Neural cell (in vitro differentiated cells): ENCODE measurements at regions not wholly inside any gene's neighbourhood (a gene's known extent, or its start where the extent isn't known, plus 50 kb on each side); places are given as distances from the start of the nearest gene placed in this dataset.

Experiments
- H2AFZ ChIP-seq: fragments of 200-600, 300-800 bp; sonication (generic), shearing (Covaris generic); 2 replicates; pipeline ENCODE4 v1.6.0; 2014; ENCODE audit warnings: low read depth, mild to moderate bottlenecking, antibody characterized with exemption, low read length, moderate library complexity
- H3F3A ChIP-seq: fragments of 200-600 bp; shearing (Covaris generic); 2 replicates; pipeline ENCODE4 v1.6.1; 2016; ENCODE audit warnings: mild to moderate bottlenecking, moderate library complexity, mixed read lengths, antibody characterized with exemption, low read length; ENCODE audit not compliant: insufficient read depth, poor library complexity, severe bottlenecking
- H3K27ac ChIP-seq: fragments of 200-600, 300-800 bp; sonication (generic), shearing (Covaris generic); 2 replicates; pipeline ENCODE4 v1.5.1; 2014; ENCODE audit warnings: mild to moderate bottlenecking, low read length, moderate library complexity
- H3K27me3 ChIP-seq: fragments of 300-800, 200-600 bp; sonication (generic), shearing (Covaris generic); 2 replicates; pipeline ENCODE4 v1.6.0; 2014; ENCODE audit warnings: mild to moderate bottlenecking, low read depth, low read length, moderate library complexity; ENCODE audit not compliant: insufficient read depth
- H3K36me3 ChIP-seq: fragments of 300-800, 200-600 bp; sonication (generic), shearing (Covaris generic); 2 replicates; pipeline ENCODE4 v1.5.1; 2014; ENCODE audit warnings: mild to moderate bottlenecking, antibody characterized with exemption, low read length, moderate library complexity; ENCODE audit not compliant: insufficient read depth
- H3K4me2 ChIP-seq: fragments of 300-800, 200-600 bp; sonication (generic), shearing (Covaris generic); 2 replicates; pipeline ENCODE4 v1.6.0; 2014; ENCODE audit warnings: mild to moderate bottlenecking, low read length
- H3K4me3 ChIP-seq: fragments of 300-800, 200-600 bp; sonication (generic), shearing (Covaris generic); 2 replicates; pipeline ENCODE4 v1.5.1; 2014; ENCODE audit warnings: mild to moderate bottlenecking, low read length, moderate library complexity
- H3K79me2 ChIP-seq: fragments of 200-600 bp; shearing (Covaris generic); replicated peaks from 2 replicates; pipeline ENCODE4 v1.6.0; 2014; ENCODE audit warnings: mild to moderate bottlenecking, low read length, moderate library complexity; ENCODE audit not compliant: insufficient read depth
- H3K9ac ChIP-seq: fragments of 300-800, 200-600 bp; sonication (generic), shearing (Covaris generic); 2 replicates; pipeline ENCODE4 v1.6.1; 2016; ENCODE audit warnings: mild to moderate bottlenecking, low read length, mixed read lengths
- H3K9me2 ChIP-seq: fragments of 200-600 bp; shearing (Covaris generic); 2 replicates; pipeline ENCODE4 v1.6.1; 2016; ENCODE audit warnings: mild to moderate bottlenecking, low read length, mixed read lengths; ENCODE audit not compliant: insufficient read depth
- H3K9me3 ChIP-seq: fragments of 200-600, 300-800 bp; sonication (generic), shearing (Covaris generic); 2 replicates; pipeline ENCODE4 v1.6.1; 2016; ENCODE audit warnings: mild to moderate bottlenecking, mixed run types, low read length, moderate library complexity, mixed read lengths
- H4K20me1 ChIP-seq: fragments of 200-600 bp; shearing (Covaris generic); 2 replicates; pipeline ENCODE4 v1.6.1; 2016; ENCODE audit warnings: mild to moderate bottlenecking, mixed run types; ENCODE audit not compliant: insufficient read depth
- EP300 ChIP-seq: fragments of 450-650 bp; conservative IDR thresholded peaks from 2 replicates; pipeline ENCODE4 v1.6.1; 2014; ENCODE audit warnings: antibody characterized with exemption, mild to moderate bottlenecking, moderate library complexity; ENCODE audit not compliant: poor library complexity, severe bottlenecking
- EZH2 ChIP-seq: fragments of 200-600, 300-800 bp; shearing (Covaris generic), sonication (generic); IDR thresholded peaks from 2 replicates; pipeline ENCODE4 v1.6.1; 2014; ENCODE audit warnings: antibody characterized with exemption, low read length, borderline replicate concordance, mild to moderate bottlenecking; ENCODE audit not compliant: insufficient read depth, poor library complexity, severe bottlenecking
- MXI1 ChIP-seq: fragments of 450-650 bp; conservative IDR thresholded peaks from 2 replicates; pipeline ENCODE4 v1.6.1; 2014; ENCODE audit warnings: antibody characterized with exemption, mild to moderate bottlenecking; ENCODE audit not compliant: poor library complexity, severe bottlenecking
- POLR2AphosphoS5 ChIP-seq: IDR thresholded peaks from 2 replicates; pipeline ENCODE4 v1.6.1; 2012
- RAD21 ChIP-seq: fragments of 450-650 bp; conservative IDR thresholded peaks from 2 replicates; pipeline ENCODE4 v1.6.1; 2014; ENCODE audit warnings: antibody characterized with exemption, mild to moderate bottlenecking, moderate library complexity
- SMC3 ChIP-seq: fragments of 450-650 bp; conservative IDR thresholded peaks from 2 replicates; pipeline ENCODE4 v1.6.1; 2014; ENCODE audit warnings: antibody characterized with exemption, mild to moderate bottlenecking, moderate library complexity; ENCODE audit not compliant: poor library complexity
- TAF1 ChIP-seq: IDR thresholded peaks from 2 replicates; pipeline ENCODE4 v1.6.1; 2012; ENCODE audit warnings: low read depth
- TF ChIP-seq, protein P1 (sequence below): fragments of 450-650 bp; IDR thresholded peaks from 2 replicates; pipeline ENCODE4 v1.5.1; 2014; ENCODE audit warnings: antibody characterized with exemption, mild to moderate bottlenecking, moderate library complexity; ENCODE audit not compliant: poor library complexity, severe bottlenecking
- TF ChIP-seq, protein P2 (sequence below): IDR thresholded peaks from 2 replicates; pipeline ENCODE4 v1.6.1; 2012; ENCODE audit warnings: borderline replicate concordance

DNA sequence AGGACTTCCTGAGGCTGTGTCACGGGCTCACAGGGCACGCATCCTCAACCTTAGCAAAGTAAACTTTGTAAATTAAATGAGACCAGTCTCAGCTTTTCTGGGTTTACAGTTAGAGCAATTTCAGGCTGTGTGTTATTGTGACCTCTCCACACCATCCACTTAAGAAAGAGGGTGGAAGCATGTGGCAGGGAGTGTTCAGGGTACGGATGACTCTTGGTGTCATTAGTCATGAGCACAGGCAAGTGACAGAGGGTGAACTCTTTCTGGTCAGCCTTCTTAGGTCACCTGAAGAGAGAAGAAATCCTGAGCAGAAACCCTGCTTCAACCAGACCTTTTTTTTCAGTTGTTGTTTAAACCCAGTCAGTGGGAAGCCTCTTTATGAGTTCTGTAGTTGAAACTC, 207.9 kb downstream of the ICOS start:
- Histone ChIP-seq H3F3A (no peaks in the 10 kb centered on the region), H4K20me1 (no peaks in the 10 kb centered on the region), H3K9me2 (no peaks in the 10 kb centered on the region), H3K4me3 (no peak overlapping the region), H3K27ac (no peak overlapping the region), H3K9me3 (no peaks in the 10 kb centered on the region), H3K79me2 (no peaks in the 10 kb centered on the region), H2AFZ (no peak overlapping the region), H3K9ac (no peak overlapping the region), H3K36me3 (no peaks in the 10 kb centered on the region), H3K27me3 (no peaks in the 10 kb centered on the region), H3K4me2 (no peak overlapping the region)
- no peak for TF ChIP-seq SMC3
- TF ChIP-seq, protein P1, sequence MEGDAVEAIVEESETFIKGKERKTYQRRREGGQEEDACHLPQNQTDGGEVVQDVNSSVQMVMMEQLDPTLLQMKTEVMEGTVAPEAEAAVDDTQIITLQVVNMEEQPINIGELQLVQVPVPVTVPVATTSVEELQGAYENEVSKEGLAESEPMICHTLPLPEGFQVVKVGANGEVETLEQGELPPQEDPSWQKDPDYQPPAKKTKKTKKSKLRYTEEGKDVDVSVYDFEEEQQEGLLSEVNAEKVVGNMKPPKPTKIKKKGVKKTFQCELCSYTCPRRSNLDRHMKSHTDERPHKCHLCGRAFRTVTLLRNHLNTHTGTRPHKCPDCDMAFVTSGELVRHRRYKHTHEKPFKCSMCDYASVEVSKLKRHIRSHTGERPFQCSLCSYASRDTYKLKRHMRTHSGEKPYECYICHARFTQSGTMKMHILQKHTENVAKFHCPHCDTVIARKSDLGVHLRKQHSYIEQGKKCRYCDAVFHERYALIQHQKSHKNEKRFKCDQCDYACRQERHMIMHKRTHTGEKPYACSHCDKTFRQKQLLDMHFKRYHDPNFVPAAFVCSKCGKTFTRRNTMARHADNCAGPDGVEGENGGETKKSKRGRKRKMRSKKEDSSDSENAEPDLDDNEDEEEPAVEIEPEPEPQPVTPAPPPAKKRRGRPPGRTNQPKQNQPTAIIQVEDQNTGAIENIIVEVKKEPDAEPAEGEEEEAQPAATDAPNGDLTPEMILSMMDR = no peak
- no peak for TF ChIP-seq MXI1
- no peak for TF ChIP-seq EZH2
- TF ChIP-seq, protein P2, sequence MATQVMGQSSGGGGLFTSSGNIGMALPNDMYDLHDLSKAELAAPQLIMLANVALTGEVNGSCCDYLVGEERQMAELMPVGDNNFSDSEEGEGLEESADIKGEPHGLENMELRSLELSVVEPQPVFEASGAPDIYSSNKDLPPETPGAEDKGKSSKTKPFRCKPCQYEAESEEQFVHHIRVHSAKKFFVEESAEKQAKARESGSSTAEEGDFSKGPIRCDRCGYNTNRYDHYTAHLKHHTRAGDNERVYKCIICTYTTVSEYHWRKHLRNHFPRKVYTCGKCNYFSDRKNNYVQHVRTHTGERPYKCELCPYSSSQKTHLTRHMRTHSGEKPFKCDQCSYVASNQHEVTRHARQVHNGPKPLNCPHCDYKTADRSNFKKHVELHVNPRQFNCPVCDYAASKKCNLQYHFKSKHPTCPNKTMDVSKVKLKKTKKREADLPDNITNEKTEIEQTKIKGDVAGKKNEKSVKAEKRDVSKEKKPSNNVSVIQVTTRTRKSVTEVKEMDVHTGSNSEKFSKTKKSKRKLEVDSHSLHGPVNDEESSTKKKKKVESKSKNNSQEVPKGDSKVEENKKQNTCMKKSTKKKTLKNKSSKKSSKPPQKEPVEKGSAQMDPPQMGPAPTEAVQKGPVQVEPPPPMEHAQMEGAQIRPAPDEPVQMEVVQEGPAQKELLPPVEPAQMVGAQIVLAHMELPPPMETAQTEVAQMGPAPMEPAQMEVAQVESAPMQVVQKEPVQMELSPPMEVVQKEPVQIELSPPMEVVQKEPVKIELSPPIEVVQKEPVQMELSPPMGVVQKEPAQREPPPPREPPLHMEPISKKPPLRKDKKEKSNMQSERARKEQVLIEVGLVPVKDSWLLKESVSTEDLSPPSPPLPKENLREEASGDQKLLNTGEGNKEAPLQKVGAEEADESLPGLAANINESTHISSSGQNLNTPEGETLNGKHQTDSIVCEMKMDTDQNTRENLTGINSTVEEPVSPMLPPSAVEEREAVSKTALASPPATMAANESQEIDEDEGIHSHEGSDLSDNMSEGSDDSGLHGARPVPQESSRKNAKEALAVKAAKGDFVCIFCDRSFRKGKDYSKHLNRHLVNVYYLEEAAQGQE = no peak
- no peak for TF ChIP-seq EP300
- TF ChIP-seq RAD21 = no peak
- no peak for TF ChIP-seq POLR2AphosphoS5
- TF ChIP-seq TAF1 = no peak

DNA sequence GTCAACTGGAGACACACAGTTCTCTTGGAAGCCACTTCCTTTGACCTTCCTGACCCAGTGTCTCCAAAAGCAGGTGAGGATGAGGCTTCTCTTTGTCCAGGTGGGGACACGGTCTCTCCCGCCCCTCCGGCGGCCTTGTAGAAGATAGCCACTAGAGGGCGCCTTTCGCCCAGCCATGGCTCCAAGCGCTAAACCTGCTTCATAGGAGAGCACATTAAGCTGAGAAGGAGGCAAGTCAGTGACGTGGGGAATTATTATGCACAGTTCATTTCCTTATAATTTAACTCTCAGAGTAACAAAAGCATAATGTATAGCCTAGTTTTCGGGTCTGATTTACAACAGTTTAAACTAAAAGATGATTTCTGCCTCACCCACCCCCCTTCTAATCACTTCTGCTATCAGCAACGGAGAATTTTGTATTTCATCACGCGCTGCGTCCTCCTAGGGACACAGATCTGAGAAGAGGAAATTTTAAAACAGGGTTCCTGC, 208.7 kb downstream of the ICOS start:
- Histone ChIP-seq H3K4me2 (no peak overlapping the region), H2AFZ (no peak overlapping the region), H3K4me3 (no peak overlapping the region)

More for the DNA sequence above, 208.7 kb downstream of the ICOS start:
- Histone ChIP-seq H3K79me2 (no peaks in the 10 kb centered on the region), H4K20me1 (no peaks in the 10 kb centered on the region), H3K9me2 (no peaks in the 10 kb centered on the region), H3F3A (no peaks in the 10 kb centered on the region), H3K36me3 (no peaks in the 10 kb centered on the region), H3K9me3 (no peaks in the 10 kb centered on the region), H3K27me3 (no peaks in the 10 kb centered on the region), H3K27ac (no peak overlapping the region), H3K9ac (no peak overlapping the region)
- TF ChIP-seq POLR2AphosphoS5 = no peak
- TF ChIP-seq MXI1 = no peak
- peak; percentile 91 for TF ChIP-seq SMC3
- TF ChIP-seq RAD21 = peak; percentile 96
- TF ChIP-seq, protein P2 = no peak
- no peak for TF ChIP-seq EP300
- no peak for TF ChIP-seq TAF1
- TF ChIP-seq, protein P1 = peak; percentile 94
- TF ChIP-seq EZH2 = no peak
